AG09309 (cell line): ENCODE measurements at regions not wholly inside any gene's neighbourhood (a gene's known extent, or its start where the extent isn't known, plus 50 kb on each side); places are given as distances from the start of the nearest gene placed in this dataset.

Source experiments
- DNase-seq: peaks from one replicate; pipeline ENCODE4 v3.0.0-alpha.2; 2010; ENCODE audit warnings: low read depth
- H3K4me3 ChIP-seq: 2 replicates; pipeline ENCODE4 v1.5.1; 2011; ENCODE audit warnings: mild to moderate bottlenecking, low read depth, low read length, moderate library complexity; ENCODE audit not compliant: control insufficient read depth
- TF ChIP-seq, protein P1 (sequence below): IDR thresholded peaks from 2 replicates; pipeline ENCODE4 v1.5.1; 2011; ENCODE audit warnings: mild to moderate bottlenecking, low read depth, low read length, inconsistent platforms; ENCODE audit not compliant: insufficient read depth, control insufficient read depth; ENCODE audit errors: missing control alignments

DNA sequence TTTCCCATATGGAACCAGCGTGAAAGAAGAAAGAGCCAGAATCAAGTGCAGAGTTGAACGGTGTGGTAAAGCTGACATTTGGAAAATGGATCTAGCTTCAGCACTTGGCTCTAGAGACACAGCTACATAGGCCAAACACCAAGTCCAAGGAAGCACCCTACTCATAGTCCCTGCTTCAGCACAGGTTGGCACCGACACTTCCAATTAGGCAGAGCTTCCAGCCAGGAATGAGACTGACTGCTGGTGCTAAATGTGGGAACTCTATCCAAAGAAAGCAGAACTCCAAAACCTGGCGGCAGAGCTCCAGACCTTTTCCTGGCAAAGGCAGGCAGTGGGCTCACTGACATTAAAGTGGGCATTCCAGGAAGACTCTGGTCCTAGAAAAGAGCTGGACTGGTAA lies 125.4 kb upstream of the CTNNA2 start:
- TF ChIP-seq, protein P1, sequence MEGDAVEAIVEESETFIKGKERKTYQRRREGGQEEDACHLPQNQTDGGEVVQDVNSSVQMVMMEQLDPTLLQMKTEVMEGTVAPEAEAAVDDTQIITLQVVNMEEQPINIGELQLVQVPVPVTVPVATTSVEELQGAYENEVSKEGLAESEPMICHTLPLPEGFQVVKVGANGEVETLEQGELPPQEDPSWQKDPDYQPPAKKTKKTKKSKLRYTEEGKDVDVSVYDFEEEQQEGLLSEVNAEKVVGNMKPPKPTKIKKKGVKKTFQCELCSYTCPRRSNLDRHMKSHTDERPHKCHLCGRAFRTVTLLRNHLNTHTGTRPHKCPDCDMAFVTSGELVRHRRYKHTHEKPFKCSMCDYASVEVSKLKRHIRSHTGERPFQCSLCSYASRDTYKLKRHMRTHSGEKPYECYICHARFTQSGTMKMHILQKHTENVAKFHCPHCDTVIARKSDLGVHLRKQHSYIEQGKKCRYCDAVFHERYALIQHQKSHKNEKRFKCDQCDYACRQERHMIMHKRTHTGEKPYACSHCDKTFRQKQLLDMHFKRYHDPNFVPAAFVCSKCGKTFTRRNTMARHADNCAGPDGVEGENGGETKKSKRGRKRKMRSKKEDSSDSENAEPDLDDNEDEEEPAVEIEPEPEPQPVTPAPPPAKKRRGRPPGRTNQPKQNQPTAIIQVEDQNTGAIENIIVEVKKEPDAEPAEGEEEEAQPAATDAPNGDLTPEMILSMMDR, result no peak
- H3K4me3 ChIP-seq, result no peak overlapping the region
- DNase-seq, result no peak

DNA sequence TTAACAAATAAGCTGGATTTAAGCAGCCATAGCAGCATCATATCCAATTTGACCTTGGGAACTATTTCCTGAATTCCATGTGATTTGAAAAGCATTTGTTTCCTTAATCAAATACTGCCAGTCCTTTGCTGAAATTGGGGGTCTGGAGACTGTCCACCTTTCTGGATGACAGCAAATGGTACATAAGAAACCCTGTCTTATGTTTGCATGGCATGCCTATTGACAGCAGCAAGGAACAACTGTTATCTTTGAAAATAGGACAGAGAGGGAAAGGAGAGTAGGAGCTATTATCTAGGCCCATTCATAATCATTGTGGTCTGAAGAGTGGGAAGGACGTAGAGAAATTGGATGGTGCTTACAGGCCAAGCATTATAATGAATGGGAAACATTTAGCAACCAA lies 129.2 kb upstream of the CTNNA2 start:
- no peak for DNase-seq
- H3K4me3 ChIP-seq, result no peak overlapping the region
- TF ChIP-seq, protein P1, result no peak

DNA sequence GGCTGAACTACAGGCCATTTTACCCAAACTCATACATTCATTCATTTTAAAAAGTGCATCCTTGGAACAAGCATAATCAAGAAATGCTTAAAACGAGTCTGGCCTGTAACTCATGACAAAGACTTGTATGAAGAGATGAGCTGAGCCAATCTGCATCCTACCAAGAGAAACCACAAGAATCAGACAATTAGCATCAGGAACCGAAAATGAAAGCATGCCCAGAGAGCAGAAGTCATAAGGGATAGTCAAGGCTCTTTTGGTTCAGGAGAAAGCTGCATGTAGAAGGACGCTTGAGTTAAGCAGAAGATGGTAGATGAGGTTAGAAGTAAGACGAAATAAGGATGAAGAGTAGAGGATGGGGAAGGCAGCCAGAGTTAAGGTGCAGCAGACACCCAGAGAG lies 137.0 kb upstream of the CTNNA2 start:
- H3K4me3 ChIP-seq, result no peak overlapping the region
- DNase-seq, result no peak
- TF ChIP-seq, protein P1, result no peak

DNA sequence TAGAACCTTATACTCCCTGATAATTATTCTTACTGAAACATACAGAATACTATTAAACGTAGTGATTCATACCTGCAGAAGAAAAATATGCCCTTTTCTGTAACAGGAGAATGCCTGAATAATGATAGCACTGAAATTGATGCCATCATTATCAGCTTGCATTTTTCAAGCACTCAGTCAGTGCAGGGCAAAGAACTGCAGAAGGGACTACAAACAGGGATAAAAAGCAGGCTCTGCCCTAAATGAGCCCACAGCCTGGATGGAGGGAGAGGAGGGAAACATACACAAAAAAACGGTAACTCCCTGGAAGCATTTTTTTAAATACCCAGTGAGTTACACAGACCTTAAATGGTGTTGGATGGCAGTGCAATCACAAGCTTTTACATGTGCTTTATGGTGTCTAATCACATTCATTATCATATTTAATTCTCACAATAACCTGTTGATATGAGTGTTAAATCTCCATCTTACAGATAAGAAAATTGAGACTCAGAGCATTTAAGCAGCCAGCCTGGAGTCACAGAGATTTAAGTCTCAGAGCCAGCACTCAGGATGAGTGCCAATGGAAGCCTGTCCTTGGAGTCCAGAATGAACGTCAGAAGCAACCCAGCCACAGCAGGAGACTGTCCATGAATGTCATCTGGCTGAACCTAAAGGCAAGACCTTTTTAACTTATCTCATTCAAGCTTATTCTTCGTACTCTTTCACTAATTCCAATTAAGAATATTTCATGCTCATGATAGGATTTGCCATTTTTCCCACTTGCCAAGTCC lies 139.3 kb upstream of the CTNNA2 start:
- no peak overlapping the region for H3K4me3 ChIP-seq
- no peak for DNase-seq
- TF ChIP-seq, protein P1, result no peak

DNA sequence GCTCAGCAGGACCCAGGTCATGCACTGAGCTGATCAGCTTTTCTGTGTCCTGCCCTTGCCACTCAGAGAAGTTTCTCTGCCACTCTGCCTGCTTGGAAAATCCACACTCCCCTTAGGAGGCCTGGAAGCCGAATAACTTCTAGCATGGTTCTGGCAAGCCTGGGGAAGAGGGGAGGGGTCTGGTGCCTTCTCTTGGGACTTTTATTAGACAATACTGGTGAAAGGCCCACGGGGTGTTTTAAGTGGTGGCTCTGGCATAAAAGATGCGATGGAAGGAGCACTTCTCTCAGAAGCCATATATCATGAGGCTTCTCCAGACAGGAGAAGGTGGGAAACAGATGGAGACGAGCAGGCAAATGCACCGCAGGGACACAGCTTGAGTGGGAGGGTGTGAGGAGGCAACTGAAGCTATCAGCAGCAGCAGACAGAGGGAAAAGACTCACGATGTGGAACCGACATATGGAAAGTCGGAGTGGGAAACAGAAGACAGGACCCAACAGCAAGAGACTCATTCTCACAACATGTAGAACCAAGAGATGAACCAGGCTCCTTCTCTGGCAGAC lies 141.8 kb upstream of the CTNNA2 start:
- H3K4me3 ChIP-seq, result no peak overlapping the region
- DNase-seq, result no peak
- TF ChIP-seq, protein P1, result no peak

DNA sequence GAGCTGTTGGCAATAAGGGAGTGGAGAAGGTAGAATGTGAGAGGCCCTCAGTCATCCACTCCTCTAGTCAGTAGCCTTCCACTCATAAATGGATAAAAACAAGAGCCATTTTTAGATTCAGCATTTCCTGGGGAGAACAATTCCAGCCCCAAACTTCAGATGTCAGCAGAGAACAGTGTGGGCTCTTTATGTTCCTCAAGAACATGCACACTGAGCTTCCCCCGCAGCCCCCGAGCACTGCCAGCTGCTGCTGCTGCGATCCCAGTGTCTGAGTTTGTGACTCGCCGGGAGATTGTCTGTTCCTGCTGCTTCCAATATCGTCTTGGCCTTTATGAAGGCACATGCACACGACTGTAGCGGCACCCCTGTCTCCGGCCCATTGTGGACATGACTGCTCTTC lies 143.7 kb upstream of the CTNNA2 start:
- no peak for DNase-seq
- no peak overlapping the region for H3K4me3 ChIP-seq
- TF ChIP-seq, protein P1, result no peak

DNA sequence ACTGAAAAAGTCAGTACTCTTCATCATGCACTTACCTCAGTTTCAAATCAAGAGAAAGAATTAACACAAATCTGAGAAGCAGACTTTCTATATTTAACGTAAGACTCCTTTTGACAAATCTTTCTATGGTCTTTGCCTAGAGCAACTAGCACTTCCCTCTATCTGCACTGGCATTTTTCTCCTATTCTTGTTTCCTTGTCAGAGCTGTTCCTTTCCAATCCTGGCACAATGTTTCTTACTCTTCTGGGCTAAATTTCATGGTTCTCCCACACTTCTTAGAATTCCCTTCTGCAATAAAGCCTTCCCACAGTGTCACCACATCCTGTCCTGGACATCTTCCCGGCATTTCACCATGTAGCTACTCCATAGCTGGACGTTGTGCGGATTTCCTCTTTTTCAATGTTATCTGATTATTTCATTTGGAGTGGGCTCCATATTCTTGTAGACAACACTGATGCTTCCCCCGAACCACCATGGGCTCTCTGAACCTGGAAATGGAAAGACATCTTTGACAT lies 144.7 kb upstream of the CTNNA2 start:
- TF ChIP-seq, protein P1, result no peak
- DNase-seq, result no peak

More for the DNA sequence above, 144.7 kb upstream of the CTNNA2 start:
- no peak overlapping the region for H3K4me3 ChIP-seq
